GM12878 (cell line): ENCODE measurements at regions not wholly inside any gene's neighbourhood (a gene's known extent, or its start where the extent isn't known, plus 50 kb on each side); places are given as distances from the start of the nearest gene placed in this dataset.

Experiments used
- CBFB ChIP-seq: IDR thresholded peaks from 2 replicates; pipeline ENCODE4 v1.6.1; 2016; ENCODE audit warnings: antibody characterized with exemption, low read depth
- CHD4 ChIP-seq: fragments of 200-600 bp; sonication (generic); IDR thresholded peaks from 2 replicates; pipeline ENCODE4 v1.6.1; 2016; ENCODE audit warnings: mild to moderate bottlenecking
- FOS ChIP-seq: IDR thresholded peaks from 3 replicates; pipeline ENCODE4 v1.6.1; 2011; ENCODE audit warnings: borderline replicate concordance; ENCODE audit not compliant: insufficient read length; ENCODE audit errors: extremely low read depth
- FOXK2 ChIP-seq: fragments of 450-650 bp; IDR thresholded peaks from 2 replicates; pipeline ENCODE4 v1.6.1; 2017; ENCODE audit warnings: mild to moderate bottlenecking, moderate library complexity
- KAT2A ChIP-seq: conservative IDR thresholded peaks from 2 replicates; pipeline ENCODE4 v1.6.1; 2011; ENCODE audit warnings: low read depth, low read length; ENCODE audit not compliant: control insufficient read depth
- NFIC ChIP-seq: IDR thresholded peaks from 2 replicates; pipeline ENCODE4 v1.6.1; 2012; ENCODE audit warnings: low read depth, mild to moderate bottlenecking, inconsistent platforms, low read length, moderate library complexity
- POLR2AphosphoS5 ChIP-seq: IDR thresholded peaks from 2 replicates; pipeline ENCODE4 v1.6.1; 2011; ENCODE audit warnings: mild to moderate bottlenecking, low read length, inconsistent platforms
- POU2F2 ChIP-seq: IDR thresholded peaks from 3 replicates; pipeline ENCODE4 v1.6.1; 2011; ENCODE audit warnings: low read depth, mild to moderate bottlenecking, low read length, borderline replicate concordance
- SPI1 ChIP-seq: IDR thresholded peaks from 2 replicates; pipeline ENCODE4 v1.6.1; 2011; ENCODE audit warnings: low read depth, mild to moderate bottlenecking, low read length, moderate library complexity, borderline replicate concordance; ENCODE audit not compliant: insufficient read depth
- YBX1 ChIP-seq: fragments of 450-650 bp; IDR thresholded peaks from 2 replicates; pipeline ENCODE4 v1.6.1; 2016; ENCODE audit warnings: antibody characterized with exemption
- YY1 ChIP-seq: IDR thresholded peaks from 2 replicates; pipeline ENCODE4 v1.6.1; 2011; ENCODE audit warnings: low read depth, mild to moderate bottlenecking, low read length
- ZNF217 ChIP-seq: fragments of 450-650 bp; IDR thresholded peaks from 2 replicates; pipeline ENCODE4 v1.6.1; 2017; ENCODE audit warnings: antibody characterized with exemption, mild to moderate bottlenecking
- ZNF622 ChIP-seq: fragments of 450-650 bp; IDR thresholded peaks from 2 replicates; pipeline ENCODE4 v1.6.1; 2017; ENCODE audit warnings: mild to moderate bottlenecking, inconsistent platforms
- ZSCAN29 ChIP-seq: fragments of 450-650 bp; IDR thresholded peaks from 2 replicates; pipeline ENCODE4 v1.6.1; 2017; ENCODE audit warnings: mild to moderate bottlenecking, moderate library complexity
- ZZZ3 ChIP-seq: IDR thresholded peaks from 2 replicates; pipeline ENCODE4 v1.6.1; 2011; ENCODE audit warnings: low read depth; ENCODE audit not compliant: control insufficient read depth, insufficient read length
- TF ChIP-seq, protein P1 (sequence below): fragments of 450-650 bp; IDR thresholded peaks from 2 replicates; pipeline ENCODE4 v1.6.1; 2018; ENCODE audit warnings: borderline replicate concordance, mild to moderate bottlenecking; ENCODE audit not compliant: partially characterized antibody
- TF ChIP-seq, protein P2 (sequence below): IDR thresholded peaks from 2 replicates; pipeline ENCODE4 v1.6.1; 2012; ENCODE audit warnings: improper control_type of control experiment, low read depth, low read length; ENCODE audit not compliant: insufficient replicate concordance
- TF ChIP-seq, protein P3 (sequence below): fragments of 450-650 bp; IDR thresholded peaks from 2 replicates; pipeline ENCODE4 v1.6.1; 2017; ENCODE audit warnings: mild to moderate bottlenecking, low read depth, inconsistent platforms; ENCODE audit not compliant: poor library complexity, severe bottlenecking
- TF ChIP-seq, protein P4 (sequence below): fragments of 450-650 bp; IDR thresholded peaks from 2 replicates; pipeline ENCODE4 v1.6.1; 2017; ENCODE audit warnings: low read depth, mild to moderate bottlenecking, moderate library complexity

DNA sequence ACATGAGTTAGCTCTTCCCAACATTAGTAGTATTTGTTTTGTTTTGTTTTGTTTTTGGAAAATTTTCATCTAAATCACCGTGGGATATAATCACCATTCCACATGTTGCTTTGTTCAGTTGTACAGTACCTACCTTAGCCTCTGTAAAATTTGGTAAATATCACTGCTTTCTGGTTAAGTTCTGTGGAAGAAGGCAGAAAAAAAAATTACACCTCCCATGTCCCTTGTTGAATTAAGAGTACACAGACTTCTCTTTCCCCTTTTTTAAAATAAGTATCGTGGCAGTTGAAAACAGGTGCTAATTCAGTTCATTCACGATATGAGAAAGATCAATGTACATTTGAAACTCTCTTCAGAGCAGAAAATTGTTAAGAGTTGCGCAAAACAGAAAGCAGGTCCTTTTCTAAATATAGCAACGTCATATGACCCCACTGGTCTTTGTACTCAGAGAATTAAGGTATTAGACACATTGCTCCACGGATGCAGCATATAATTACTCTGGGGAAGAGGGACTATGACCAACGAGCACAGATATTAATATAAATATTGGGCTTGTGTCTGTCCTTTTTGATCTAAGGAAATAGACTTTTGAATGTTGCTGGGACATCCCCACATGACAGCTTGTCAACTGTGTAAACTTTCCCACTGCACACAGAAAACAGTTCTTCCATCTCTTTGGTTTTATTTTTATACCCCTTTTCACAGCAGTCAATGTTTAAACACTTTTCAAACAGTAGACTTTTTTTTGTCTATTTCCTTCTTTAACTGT is 58.6 kb upstream of the ZNF217 start (continued):
- TF ChIP-seq CBFB, result peak; percentile 43
- no peak for TF ChIP-seq ZSCAN29
- TF ChIP-seq KAT2A, result no peak
- TF ChIP-seq FOS, result no peak
- TF ChIP-seq, protein P1, sequence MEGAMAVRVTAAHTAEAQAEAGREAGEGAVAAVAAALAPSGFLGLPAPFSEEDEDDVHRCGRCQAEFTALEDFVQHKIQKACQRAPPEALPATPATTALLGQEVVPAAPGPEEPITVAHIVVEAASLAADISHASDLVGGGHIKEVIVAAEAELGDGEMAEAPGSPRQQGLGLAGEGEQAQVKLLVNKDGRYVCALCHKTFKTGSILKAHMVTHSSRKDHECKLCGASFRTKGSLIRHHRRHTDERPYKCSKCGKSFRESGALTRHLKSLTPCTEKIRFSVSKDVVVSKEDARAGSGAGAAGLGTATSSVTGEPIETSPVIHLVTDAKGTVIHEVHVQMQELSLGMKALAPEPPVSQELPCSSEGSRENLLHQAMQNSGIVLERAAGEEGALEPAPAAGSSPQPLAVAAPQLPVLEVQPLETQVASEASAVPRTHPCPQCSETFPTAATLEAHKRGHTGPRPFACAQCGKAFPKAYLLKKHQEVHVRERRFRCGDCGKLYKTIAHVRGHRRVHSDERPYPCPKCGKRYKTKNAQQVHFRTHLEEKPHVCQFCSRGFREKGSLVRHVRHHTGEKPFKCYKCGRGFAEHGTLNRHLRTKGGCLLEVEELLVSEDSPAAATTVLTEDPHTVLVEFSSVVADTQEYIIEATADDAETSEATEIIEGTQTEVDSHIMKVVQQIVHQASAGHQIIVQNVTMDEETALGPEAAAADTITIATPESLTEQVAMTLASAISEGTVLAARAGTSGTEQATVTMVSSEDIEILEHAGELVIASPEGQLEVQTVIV, result no peak
- TF ChIP-seq, protein P2, sequence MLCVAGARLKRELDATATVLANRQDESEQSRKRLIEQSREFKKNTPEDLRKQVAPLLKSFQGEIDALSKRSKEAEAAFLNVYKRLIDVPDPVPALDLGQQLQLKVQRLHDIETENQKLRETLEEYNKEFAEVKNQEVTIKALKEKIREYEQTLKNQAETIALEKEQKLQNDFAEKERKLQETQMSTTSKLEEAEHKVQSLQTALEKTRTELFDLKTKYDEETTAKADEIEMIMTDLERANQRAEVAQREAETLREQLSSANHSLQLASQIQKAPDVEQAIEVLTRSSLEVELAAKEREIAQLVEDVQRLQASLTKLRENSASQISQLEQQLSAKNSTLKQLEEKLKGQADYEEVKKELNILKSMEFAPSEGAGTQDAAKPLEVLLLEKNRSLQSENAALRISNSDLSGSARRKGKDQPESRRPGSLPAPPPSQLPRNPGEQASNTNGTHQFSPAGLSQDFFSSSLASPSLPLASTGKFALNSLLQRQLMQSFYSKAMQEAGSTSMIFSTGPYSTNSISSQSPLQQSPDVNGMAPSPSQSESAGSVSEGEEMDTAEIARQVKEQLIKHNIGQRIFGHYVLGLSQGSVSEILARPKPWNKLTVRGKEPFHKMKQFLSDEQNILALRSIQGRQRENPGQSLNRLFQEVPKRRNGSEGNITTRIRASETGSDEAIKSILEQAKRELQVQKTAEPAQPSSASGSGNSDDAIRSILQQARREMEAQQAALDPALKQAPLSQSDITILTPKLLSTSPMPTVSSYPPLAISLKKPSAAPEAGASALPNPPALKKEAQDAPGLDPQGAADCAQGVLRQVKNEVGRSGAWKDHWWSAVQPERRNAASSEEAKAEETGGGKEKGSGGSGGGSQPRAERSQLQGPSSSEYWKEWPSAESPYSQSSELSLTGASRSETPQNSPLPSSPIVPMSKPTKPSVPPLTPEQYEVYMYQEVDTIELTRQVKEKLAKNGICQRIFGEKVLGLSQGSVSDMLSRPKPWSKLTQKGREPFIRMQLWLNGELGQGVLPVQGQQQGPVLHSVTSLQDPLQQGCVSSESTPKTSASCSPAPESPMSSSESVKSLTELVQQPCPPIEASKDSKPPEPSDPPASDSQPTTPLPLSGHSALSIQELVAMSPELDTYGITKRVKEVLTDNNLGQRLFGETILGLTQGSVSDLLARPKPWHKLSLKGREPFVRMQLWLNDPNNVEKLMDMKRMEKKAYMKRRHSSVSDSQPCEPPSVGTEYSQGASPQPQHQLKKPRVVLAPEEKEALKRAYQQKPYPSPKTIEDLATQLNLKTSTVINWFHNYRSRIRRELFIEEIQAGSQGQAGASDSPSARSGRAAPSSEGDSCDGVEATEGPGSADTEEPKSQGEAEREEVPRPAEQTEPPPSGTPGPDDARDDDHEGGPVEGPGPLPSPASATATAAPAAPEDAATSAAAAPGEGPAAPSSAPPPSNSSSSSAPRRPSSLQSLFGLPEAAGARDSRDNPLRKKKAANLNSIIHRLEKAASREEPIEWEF, result peak; percentile 87
- TF ChIP-seq POLR2AphosphoS5, result peak; percentile 57
- TF ChIP-seq NFIC, result peak; percentile 90
- no peak for TF ChIP-seq CHD4
- 0 out of 2 replicates have a peak, but pooled peaks have one; percentile 43 for TF ChIP-seq ZNF217
- no peak for TF ChIP-seq ZZZ3
- no peak for TF ChIP-seq ZNF622
- TF ChIP-seq, protein P3, sequence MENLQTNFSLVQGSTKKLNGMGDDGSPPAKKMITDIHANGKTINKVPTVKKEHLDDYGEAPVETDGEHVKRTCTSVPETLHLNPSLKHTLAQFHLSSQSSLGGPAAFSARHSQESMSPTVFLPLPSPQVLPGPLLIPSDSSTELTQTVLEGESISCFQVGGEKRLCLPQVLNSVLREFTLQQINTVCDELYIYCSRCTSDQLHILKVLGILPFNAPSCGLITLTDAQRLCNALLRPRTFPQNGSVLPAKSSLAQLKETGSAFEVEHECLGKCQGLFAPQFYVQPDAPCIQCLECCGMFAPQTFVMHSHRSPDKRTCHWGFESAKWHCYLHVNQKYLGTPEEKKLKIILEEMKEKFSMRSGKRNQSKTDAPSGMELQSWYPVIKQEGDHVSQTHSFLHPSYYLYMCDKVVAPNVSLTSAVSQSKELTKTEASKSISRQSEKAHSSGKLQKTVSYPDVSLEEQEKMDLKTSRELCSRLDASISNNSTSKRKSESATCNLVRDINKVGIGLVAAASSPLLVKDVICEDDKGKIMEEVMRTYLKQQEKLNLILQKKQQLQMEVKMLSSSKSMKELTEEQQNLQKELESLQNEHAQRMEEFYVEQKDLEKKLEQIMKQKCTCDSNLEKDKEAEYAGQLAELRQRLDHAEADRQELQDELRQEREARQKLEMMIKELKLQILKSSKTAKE, result peak; percentile 93
- 0 out of 3 replicates have a peak, but pooled peaks have one; percentile 10 for TF ChIP-seq POU2F2
- TF ChIP-seq FOXK2, result no peak; the same call in 1 of the 2 replicates
- no peak for TF ChIP-seq YY1
- TF ChIP-seq SPI1, result no peak
- no peak for TF ChIP-seq YBX1
- TF ChIP-seq, protein P4, sequence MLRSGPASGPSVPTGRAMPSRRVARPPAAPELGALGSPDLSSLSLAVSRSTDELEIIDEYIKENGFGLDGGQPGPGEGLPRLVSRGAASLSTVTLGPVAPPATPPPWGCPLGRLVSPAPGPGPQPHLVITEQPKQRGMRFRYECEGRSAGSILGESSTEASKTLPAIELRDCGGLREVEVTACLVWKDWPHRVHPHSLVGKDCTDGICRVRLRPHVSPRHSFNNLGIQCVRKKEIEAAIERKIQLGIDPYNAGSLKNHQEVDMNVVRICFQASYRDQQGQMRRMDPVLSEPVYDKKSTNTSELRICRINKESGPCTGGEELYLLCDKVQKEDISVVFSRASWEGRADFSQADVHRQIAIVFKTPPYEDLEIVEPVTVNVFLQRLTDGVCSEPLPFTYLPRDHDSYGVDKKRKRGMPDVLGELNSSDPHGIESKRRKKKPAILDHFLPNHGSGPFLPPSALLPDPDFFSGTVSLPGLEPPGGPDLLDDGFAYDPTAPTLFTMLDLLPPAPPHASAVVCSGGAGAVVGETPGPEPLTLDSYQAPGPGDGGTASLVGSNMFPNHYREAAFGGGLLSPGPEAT, result peak; percentile 86
